ENCODE measurements at regions not wholly inside any gene's neighbourhood (a gene's known extent, or its start where the extent isn't known, plus 50 kb on each side); places are given as distances from the start of the nearest gene placed in this dataset.

DNA sequence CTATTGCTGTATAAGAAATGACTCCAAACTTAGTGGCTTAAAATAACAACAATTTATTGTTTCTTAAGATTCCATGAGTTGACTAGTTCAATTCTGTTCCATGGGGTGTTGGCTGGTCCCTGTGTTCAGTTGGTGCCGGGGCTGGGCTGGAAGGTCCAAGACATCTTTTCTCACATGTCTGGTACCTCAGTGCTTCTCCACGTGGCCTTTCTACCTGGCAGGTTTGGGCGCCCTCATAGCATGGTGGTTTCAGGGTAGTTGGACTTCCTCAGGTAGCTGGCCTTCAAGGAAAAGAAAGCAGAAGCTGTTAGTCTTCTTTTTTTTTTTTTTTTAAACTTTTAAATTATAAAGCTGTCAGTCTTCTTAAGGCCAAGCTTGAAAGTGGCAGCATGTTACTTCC lies 104.6 kb upstream of the LIMCH1 start:
- Mint-ChIP-seq H3K9me3 (ENCODE audit: low read depth) (no peaks in the 10 kb centered on the region), H3K4me1 (no peaks in the 10 kb centered on the region), H3K27ac (no peak overlapping the region), H3K36me3 (ENCODE audit: low read depth) (no peaks in the 10 kb centered on the region), H3K4me3 (no peak overlapping the region), H3K27me3 (peaks cover 4% of the 10 kb centered on the region)
- ChIA-PET CTCF (no interaction called here), POLR2A (no interaction called here)
- intact Hi-C loops (cut with DNase I, micrococcal nuclease): no loop called here
- DNase-seq (no peak), ATAC-seq (no peak)

DNA sequence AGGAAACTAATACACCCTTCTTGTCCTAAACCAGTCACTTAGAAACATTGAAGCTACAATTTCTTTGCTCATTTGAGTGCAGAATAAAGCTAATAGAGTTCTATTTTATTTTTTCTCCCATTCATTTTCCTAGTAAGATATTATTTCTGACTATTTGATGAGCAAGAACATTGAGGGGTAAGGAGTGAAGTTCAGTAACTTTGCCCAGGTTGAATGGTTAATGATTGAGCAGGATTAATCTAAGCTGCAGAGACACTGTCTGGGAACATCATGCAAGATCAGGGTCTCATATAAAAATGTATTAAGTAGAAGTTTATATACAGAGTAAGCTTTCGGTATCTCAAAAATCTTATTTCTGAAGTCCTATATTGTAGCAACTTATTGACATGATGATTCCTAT lies 102.4 kb upstream of the LIMCH1 start:
- POLR2A ChIA-PET: no interaction called here
- no peak overlapping the region for H3K4me3 Mint-ChIP-seq
- CTCF ChIA-PET: interaction anchor here (0.5 kb wide), 1 partner anchor 805 kb away, joined by 3 read pairs; no protein-coding TSS in a partner anchor
- H3K27ac Mint-ChIP-seq: no peak overlapping the region
- no peaks in the 10 kb centered on the region for H3K36me3 Mint-ChIP-seq (ENCODE audit: low read depth)
- H3K4me1 Mint-ChIP-seq: no peaks in the 10 kb centered on the region
- DNase-seq (no peak), ATAC-seq (no peak)
- H3K27me3 Mint-ChIP-seq: peaks cover 4% of the 10 kb centered on the region
- intact Hi-C loops (cut with DNase I, micrococcal nuclease): no loop called here
- no peaks in the 10 kb centered on the region for H3K9me3 Mint-ChIP-seq (ENCODE audit: low read depth)

DNA sequence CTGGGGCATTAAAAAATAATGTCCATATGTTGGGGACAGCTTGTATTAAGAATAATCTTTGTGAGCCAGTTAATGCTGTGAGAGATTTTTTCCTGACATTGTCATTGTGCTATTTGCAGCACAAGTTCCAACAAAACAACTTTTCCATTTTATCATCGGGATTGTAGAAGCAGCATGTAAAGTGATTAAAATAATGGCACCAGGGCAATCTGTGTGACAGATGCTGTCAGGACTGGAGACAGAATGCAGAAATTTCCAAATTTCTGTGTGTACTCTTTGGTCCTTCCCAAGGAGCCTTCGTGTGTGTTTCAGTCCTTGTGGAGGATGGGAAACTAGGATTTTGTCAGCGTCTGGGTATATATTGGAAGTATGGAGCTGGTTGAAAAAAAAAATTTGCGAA lies 101.5 kb upstream of the LIMCH1 start:
- ChIA-PET POLR2A (no interaction called here), CTCF (no interaction called here)
- Mint-ChIP-seq H3K4me1 (no peaks in the 10 kb centered on the region), H3K9me3 (ENCODE audit: low read depth) (no peaks in the 10 kb centered on the region), H3K27ac (no peak overlapping the region), H3K4me3 (no peak overlapping the region), H3K27me3 (peaks cover 4% of the 10 kb centered on the region), H3K36me3 (ENCODE audit: low read depth) (no peaks in the 10 kb centered on the region)
- ATAC-seq (no peak), DNase-seq (no peak)
- intact Hi-C loops (cut with DNase I, micrococcal nuclease): no loop called here

DNA sequence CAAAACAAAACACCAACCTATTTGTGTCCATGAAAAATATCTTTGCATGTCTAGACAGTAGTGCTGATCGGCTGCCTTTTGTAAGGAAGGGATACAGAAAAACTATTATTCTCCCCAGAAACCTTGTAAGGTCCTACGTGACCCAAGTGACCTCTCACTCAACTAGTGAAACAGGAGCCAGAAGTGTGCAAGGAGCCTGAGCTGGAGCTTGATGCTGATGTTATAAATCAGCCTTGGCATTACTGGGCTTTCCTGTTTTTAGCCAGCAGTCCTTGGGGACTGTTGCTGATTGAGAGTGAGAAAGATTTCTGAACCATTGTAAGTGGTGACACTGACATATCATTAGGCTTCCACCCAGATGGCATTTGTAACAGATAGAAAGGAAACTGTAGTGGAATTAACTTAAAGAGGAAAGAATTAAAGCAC lies 100.8 kb upstream of the LIMCH1 start:
- H3K4me3 Mint-ChIP-seq: no peak overlapping the region
- peaks cover 4% of the 10 kb centered on the region for H3K27me3 Mint-ChIP-seq
- ChIA-PET CTCF (no interaction called here), POLR2A (no interaction called here)
- H3K9me3 Mint-ChIP-seq (ENCODE audit: low read depth): no peaks in the 10 kb centered on the region
- H3K27ac Mint-ChIP-seq: no peak overlapping the region
- intact Hi-C loops (cut with DNase I, micrococcal nuclease): no loop called here
- DNase-seq: no peak
- H3K36me3 Mint-ChIP-seq (ENCODE audit: low read depth): no peaks in the 10 kb centered on the region
- no peak for ATAC-seq
- no peaks in the 10 kb centered on the region for H3K4me1 Mint-ChIP-seq

GRCh38 chr4:41438931-41439297 lies 99.0 kb upstream of the LIMCH1 start:
- ChIA-PET CTCF (no interaction called here), POLR2A (no interaction called here)
- no peaks in the 10 kb centered on the region for H3K4me1 Mint-ChIP-seq
- no peak for DNase-seq
- peaks cover 4% of the 10 kb centered on the region for H3K27me3 Mint-ChIP-seq
- no peak overlapping the region for H3K4me3 Mint-ChIP-seq
- intact Hi-C loops (cut with DNase I, micrococcal nuclease): no loop called here
- H3K27ac Mint-ChIP-seq: no peak overlapping the region
- H3K9me3 Mint-ChIP-seq (ENCODE audit: low read depth): no peaks in the 10 kb centered on the region
- H3K36me3 Mint-ChIP-seq (ENCODE audit: low read depth): no peaks in the 10 kb centered on the region
- no peak for ATAC-seq

GRCh38 chr4:41442810-41443209 lies 95.1 kb upstream of the LIMCH1 start:
- no peaks in the 10 kb centered on the region for H3K4me1 Mint-ChIP-seq
- H3K4me3 Mint-ChIP-seq: no peak overlapping the region
- no peaks in the 10 kb centered on the region for H3K9me3 Mint-ChIP-seq (ENCODE audit: low read depth)
- CTCF ChIA-PET: no interaction called here
- DNase-seq: no peak
- intact Hi-C loops (cut with DNase I, micrococcal nuclease): no loop called here
- ATAC-seq: no peak
- H3K27me3 Mint-ChIP-seq: no peaks in the 10 kb centered on the region
- H3K27ac Mint-ChIP-seq: no peak overlapping the region
- H3K36me3 Mint-ChIP-seq (ENCODE audit: low read depth): no peaks in the 10 kb centered on the region
- POLR2A ChIA-PET: no interaction called here

DNA sequence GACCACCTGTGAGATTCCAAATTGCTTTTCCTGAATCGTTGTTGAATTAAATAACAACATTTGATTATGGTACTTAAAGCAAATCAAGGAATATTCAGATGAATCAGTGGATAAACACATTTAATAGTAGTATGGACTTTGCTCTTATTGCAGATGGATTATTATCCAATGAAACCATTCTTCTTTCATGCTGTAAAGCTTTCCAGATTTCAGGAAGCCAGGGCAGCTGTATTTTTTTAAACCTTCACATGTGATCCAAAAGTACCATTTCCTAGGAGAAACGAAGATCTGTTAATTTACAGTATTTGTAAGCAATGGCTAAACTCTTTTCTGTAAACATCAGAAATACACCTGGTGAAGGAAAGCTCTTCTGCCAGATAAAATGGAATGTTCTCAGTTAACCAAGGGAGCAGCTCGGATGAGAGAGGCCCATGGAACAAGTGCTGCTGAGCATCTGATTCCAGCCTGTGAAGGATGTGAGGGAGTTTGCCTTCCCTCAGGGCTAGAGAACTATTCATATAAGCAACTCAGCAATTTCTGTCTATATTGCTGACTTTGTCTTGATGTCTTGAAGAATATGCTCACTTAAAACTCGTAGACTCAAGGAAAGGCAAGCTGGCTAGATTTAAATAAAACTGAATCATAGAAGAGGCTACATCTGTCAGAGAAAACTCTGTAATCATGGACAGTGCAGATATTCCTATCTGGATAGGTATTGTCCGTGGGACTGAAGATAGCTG lies 94.4 kb upstream of the LIMCH1 start:
- intact Hi-C loops (cut with DNase I, micrococcal nuclease): no loop called here
- no peaks in the 10 kb centered on the region for H3K9me3 Mint-ChIP-seq (ENCODE audit: low read depth)
- POLR2A ChIA-PET: no interaction called here
- no peak for DNase-seq
- no peak overlapping the region for H3K27ac Mint-ChIP-seq
- no peaks in the 10 kb centered on the region for H3K4me1 Mint-ChIP-seq
- ATAC-seq: no peak
- no peaks in the 10 kb centered on the region for H3K27me3 Mint-ChIP-seq
- CTCF ChIA-PET: no interaction called here
- no peak overlapping the region for H3K4me3 Mint-ChIP-seq
- no peaks in the 10 kb centered on the region for H3K36me3 Mint-ChIP-seq (ENCODE audit: low read depth)

DNA sequence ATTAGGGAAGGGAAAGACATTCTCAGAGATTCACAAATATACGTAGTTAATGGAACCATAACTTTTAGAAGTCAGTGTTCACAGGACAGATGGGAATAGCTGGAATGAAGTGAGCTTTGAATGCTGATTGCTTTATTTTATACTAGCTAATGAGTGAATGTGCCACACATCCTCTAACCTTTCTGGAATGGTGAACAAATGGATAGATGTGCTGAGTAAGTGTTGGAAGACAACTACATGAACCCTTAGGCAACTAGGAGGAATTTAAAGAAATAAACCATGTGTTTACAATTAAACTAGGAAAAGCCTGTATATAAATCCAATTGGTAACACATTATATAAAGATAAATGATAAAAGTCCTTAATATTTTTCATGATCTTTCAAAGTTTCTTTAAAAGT lies 91.6 kb upstream of the LIMCH1 start:
- peaks cover 2% of the 10 kb centered on the region for H3K9me3 Mint-ChIP-seq (ENCODE audit: low read depth)
- DNase-seq: no peak
- ATAC-seq: no peak
- H3K4me1 Mint-ChIP-seq: no peaks in the 10 kb centered on the region
- CTCF ChIA-PET: no interaction called here
- H3K4me3 Mint-ChIP-seq: no peak overlapping the region
- POLR2A ChIA-PET: no interaction called here
- intact Hi-C loops (cut with DNase I, micrococcal nuclease): no loop called here
- no peak overlapping the region for H3K27ac Mint-ChIP-seq
- no peaks in the 10 kb centered on the region for H3K27me3 Mint-ChIP-seq
- H3K36me3 Mint-ChIP-seq (ENCODE audit: low read depth): no peaks in the 10 kb centered on the region

- no peaks in the 10 kb centered on the region for H3K4me1 Mint-ChIP-seq
- peaks cover 2% of the 10 kb centered on the region for H3K9me3 Mint-ChIP-seq (ENCODE audit: low read depth)
- intact Hi-C loops (cut with DNase I, micrococcal nuclease): no loop called here
- H3K27me3 Mint-ChIP-seq: no peaks in the 10 kb centered on the region
- H3K4me3 Mint-ChIP-seq: no peak overlapping the region
- ChIA-PET CTCF (no interaction called here), POLR2A (no interaction called here)
- DNase-seq (no peak), ATAC-seq (no peak)
- H3K27ac Mint-ChIP-seq: no peak overlapping the region
- no peaks in the 10 kb centered on the region for H3K36me3 Mint-ChIP-seq (ENCODE audit: low read depth)
Measured at GRCh38 chr4:41446981-41447725, 90.8 kb upstream of the LIMCH1 start.

DNA sequence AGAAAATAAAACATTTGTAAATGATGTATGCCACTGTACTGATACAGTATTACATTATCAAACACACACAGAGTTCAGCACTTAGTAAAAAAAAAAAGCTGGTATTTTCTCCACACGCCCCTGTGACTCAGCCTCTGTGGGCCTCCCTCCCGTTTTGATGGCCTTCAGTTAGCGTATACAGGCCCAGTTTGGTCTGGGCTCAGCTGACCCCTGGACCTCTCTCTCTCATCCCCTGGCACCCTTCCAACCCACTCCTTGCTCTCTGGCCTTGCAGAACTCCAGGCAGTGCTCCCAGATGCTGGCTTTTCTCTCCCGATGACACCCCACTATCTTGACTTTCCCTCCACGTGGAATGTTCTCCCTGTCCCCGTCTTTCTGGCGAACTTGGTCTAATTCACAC lies 89.0 kb upstream of the LIMCH1 start:
- intact Hi-C loops (cut with DNase I, micrococcal nuclease): no loop called here
- H3K4me3 Mint-ChIP-seq: no peak overlapping the region
- peaks cover 2% of the 10 kb centered on the region for H3K9me3 Mint-ChIP-seq (ENCODE audit: low read depth)
- ChIA-PET POLR2A (no interaction called here), CTCF (interaction anchor here (0.6 to 0.7 kb wide), 2 partner anchors 9 to 52 kb away, joined by 3 read pairs; no protein-coding TSS in a partner anchor)
- no peaks in the 10 kb centered on the region for H3K4me1 Mint-ChIP-seq
- no peaks in the 10 kb centered on the region for H3K36me3 Mint-ChIP-seq (ENCODE audit: low read depth)
- ATAC-seq (no peak), DNase-seq (no peak)
- H3K27ac Mint-ChIP-seq: no peak overlapping the region
- H3K27me3 Mint-ChIP-seq: no peaks in the 10 kb centered on the region

DNA sequence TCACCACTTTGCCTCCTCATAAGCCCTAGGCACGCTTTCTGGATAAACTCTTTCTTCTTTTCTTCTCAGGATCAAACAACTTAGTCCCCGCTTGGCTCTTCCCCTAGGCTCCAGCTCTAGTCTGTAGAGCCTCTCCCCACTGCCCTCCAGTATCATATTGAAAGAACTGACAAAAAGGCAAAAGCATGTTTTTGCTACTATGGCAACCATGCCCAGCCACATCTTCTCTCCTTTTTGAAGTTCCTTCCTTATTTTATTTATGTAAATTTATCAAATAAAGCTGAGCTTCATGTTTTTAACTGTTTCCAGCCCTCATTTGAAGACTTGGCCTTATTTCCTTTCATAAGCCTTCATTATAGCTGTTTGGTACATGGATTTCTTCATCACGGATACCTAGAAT lies 86.0 kb upstream of the LIMCH1 start:
- peaks cover 3% of the 10 kb centered on the region for H3K27me3 Mint-ChIP-seq
- DNase-seq: no peak
- H3K4me1 Mint-ChIP-seq: no peaks in the 10 kb centered on the region
- H3K4me3 Mint-ChIP-seq: no peak overlapping the region
- intact Hi-C loops (cut with DNase I, micrococcal nuclease): no loop called here
- peaks cover 2% of the 10 kb centered on the region for H3K9me3 Mint-ChIP-seq (ENCODE audit: low read depth)
- no peak for ATAC-seq
- POLR2A ChIA-PET: no interaction called here
- CTCF ChIA-PET: interaction anchor here (0.8 kb wide), 1 partner anchor 44 kb away, joined by 3 read pairs; no protein-coding TSS in a partner anchor
- no peak overlapping the region for H3K27ac Mint-ChIP-seq
- H3K36me3 Mint-ChIP-seq (ENCODE audit: low read depth): no peaks in the 10 kb centered on the region

GRCh38 chr4:41452484-41453225 lies 85.3 kb upstream of the LIMCH1 start:
- Mint-ChIP-seq H3K27me3 (peaks cover 3% of the 10 kb centered on the region), H3K36me3 (ENCODE audit: low read depth) (no peaks in the 10 kb centered on the region), H3K4me3 (no peak overlapping the region), H3K4me1 (no peaks in the 10 kb centered on the region), H3K27ac (no peak overlapping the region), H3K9me3 (ENCODE audit: low read depth) (peaks cover 2% of the 10 kb centered on the region)
- ChIA-PET POLR2A (no interaction called here), CTCF (interaction anchor here (0.8 kb wide), 1 partner anchor 44 kb away, joined by 3 read pairs; no protein-coding TSS in a partner anchor)
- intact Hi-C loops (cut with DNase I, micrococcal nuclease): no loop called here
- no peak for DNase-seq
- ATAC-seq: no peak
